ENCODE measurements at regions not wholly inside any gene's neighbourhood (a gene's known extent, or its start where the extent isn't known, plus 50 kb on each side); places are given as distances from the start of the nearest gene placed in this dataset.

DNA sequence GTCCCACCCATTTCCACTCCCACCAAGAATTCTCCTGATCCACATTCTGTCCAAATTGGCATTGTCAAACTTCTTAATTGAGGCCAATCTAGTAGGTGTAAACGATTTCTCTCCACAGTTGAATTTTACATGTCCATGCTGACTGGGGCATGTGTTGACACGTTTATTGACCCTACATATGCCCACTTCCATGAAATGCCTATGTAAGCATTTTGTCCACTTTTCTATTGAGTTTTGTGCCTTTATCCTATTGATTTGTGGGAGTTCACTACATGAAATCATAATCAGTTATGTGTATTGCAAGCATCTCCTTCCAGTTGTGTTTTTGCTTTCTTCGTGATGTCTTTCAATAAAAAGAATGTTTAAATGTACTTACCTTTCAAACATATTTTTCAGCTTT, 141.7 kb upstream of the NSMCE3 start:
- DNase-seq = no peak

DNA sequence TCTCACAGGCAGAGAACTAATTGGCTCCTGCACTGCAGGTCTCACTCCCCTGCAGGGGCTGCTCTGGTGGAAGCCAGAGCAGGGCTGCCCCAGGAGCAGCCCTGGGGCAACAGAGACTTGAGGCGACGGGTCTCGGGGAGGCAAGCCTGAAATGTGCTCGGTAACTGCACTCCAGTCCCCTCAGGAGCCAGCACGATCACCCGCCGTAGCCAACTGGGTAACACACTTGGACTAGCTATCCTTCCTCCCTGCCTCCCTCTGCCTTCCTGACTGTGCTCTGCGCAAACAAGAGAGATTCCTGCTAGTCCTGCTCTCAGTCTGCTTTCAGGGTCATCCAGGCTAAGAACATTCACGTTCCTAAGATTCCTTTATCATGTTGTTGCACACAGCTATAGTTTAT, 140.7 kb upstream of the NSMCE3 start:
- DNase-seq = no peak

DNA sequence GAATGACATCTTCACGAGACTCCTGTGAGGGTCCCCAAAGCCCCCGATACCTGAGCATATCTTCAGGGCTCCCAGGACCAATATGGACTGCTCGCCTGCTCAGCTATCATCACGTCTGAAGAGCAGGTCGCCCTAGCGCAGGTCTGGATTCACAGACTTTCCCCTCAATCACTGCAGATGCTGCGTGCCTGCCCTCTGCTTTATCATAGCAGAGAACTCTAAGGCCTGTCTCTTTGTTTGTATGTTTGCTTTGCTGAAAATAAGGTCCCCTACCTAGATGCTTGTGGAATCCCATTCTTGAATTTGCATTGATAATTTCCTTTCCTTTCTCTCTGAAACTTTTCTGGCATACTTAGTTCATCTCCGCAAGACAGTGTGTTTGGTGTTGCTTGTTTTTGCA, 140.3 kb upstream of the NSMCE3 start:
- DNase-seq = no peak

DNA sequence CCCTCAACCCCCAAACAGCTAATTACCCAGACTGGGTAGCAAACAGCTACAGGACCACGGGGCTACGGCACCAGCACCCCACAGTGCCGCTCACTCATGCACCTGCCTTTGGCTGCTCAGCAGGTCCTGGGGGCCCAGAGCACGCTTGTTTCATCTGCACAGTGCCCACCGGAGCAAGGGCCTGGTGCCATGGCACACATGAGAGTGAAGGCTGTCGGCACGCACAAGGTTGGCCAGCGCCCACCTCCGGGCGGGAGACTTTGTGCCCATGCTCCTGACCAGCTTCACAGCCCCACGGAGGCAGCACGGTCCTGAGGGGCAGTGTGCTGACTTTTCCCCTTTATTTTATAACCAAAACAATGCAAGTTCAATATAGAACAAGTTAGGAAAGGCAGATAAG, 135.9 kb upstream of the NSMCE3 start:
- DNase-seq = no peak

DNA sequence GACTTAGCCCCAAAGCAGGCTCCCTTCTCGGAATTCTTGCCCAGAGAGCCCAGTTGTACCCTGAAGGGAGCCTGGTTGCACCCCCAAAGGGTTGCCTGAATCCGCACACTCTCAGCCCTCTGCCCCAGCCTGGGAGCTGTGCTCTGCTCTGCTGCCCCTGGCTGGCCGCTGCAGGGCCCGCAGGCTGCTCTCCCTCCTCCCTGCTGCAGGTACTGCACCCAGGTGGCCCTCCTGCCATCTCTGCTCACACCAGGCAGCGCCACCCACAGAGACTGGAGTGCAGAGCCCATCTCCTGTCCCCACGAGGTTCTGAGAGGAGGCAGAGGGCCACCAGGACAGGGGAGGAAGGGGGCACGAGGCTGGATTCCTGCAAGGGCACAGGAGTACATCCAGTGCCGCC, 134.2 kb upstream of the NSMCE3 start:
- DNase-seq = no peak

DNA sequence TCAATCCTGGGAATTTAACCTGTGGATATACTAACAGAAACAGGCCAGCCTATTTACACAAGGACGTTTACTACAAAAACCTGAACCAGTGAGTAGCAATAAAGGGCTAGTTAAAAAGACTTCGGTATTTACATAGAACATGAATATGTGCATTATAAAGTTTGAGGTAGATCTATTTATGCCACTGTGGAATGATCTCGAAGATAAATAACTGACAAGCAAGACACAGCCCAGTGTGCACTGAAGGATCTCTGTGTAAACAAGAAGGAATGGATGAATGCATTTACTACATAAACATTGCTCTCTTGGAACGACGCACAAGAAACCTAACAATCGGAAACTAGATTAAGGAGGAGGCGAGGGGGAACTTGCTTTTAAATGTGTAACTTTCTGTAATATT, 132.0 kb upstream of the NSMCE3 start:
- no peak for DNase-seq

DNA sequence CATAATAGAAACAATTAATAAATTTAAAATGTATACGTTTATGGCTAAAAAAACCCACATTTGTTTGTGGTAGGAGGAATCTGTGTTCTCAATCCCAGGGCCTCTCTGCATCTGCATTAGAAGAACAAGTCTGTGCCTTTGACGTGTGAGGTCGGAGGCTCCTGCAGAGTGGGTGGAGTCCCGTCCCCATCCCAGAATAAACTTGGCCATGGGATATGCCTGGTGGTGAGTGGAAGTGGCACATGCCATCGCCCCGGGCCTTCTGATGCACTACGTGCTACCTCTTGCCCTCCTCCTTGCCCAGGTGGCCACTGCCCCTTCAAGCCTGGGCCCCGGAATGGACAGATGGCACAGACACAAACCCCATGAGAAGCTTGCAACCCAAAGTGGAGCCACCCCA, 131.1 kb upstream of the NSMCE3 start:
- DNase-seq = no peak

DNA sequence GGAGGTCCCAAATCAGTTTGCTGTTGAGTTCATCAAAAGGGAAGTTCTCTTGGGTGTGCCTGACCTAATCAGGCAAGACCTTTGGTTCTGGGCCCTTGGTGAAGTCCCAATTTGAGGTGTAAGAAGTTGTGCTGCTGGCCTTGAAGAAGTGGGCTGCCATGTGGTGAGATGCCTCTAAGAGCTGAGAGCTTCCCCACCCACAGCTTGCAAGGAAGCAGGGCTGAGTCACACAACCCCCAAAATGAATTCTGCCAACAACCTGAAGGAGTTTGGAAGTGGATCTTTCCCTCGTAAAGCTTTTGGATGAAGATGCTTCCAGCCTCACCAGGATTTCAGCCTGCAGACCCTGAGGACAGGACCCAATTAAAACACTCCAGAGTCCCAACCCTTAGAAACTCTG, 129.3 kb upstream of the NSMCE3 start:
- DNase-seq = no peak

DNA sequence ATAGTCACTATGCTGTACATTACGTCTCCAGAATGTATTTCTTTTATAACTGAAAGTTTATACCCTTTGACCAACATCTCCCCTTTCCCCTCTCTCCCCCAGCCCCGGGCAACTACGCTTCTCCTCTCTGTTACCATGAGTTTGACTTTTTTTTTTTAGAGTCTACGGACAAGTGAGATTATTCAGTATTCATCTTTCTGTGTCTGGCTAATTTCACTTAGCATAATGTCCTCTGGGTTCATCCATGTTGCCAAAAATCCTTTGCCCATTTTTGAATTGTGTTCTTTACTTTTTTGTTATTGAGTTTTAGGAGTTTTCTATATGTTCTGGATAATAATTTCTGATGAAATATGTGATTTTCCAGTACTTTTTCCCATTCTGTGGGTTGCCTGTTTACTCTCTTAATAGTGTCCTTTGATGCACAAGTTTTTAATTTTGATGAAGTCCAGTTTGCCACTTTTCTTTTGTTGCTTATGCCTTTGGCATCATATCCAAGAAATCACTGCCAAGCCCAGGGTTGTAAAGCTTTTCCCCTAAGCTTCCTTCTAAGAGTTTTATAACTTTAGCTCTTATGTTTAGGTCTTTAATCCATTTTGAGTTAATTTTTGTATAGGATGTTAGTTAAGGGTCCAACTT, 126.7 kb upstream of the NSMCE3 start:
- no peak for DNase-seq

DNA sequence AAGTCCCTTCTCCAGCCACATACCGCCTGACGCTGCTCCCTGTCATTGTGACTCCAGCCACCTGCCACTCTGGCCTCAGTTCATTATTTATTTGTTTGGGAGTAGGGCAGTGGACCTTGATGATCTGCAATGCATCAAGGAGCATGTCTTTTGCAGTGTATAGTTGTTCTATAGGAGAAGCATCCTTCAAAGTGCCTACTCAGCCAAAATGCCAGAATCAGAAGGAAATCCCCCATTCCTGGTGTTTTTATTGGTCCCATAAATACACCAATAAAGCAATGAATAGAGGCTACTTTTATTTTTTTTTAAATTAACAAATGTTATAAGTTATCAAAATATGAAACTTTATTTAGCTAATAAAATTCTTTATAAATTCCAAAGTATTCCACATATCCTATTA, 123.8 kb upstream of the NSMCE3 start:
- DNase-seq = no peak

DNA sequence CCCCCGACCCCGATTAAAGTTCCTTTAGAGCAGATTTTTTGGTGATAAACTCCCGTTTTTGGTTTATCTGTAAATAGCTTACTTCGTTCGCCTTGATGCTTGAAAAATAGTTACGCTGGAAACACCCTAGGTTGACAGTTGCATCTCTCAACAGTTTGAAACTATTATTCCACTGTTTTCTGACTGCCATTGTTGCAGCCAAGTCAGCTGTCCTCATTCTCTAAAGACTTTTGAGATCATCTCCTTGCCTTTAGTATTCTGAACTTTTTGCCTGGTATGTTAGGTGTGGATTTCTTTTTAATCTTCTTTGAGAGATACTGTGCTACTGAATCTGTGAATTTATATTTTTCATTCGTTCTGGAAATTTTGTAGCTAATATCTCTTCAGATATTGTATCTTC, 122.7 kb upstream of the NSMCE3 start:
- DNase-seq = no peak

DNA sequence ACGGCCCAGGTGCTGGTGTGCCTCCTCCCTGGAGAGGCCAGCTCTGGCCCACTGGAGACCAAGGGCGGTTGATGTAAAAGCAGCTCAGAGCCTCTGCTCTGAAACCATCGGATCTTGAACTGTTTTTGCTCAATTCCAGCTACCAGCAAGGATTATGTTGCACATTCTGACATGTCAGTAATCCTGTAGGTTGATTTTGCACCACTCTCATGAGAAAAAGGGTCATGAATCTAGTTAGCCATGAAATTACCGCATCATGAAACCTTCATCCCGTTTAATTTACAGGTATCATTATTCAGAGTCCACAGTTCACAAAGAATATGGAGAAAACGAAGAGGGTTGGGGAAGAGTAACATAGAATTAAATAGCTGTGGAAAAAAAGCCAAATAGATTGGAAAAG, 120.4 kb upstream of the NSMCE3 start:
- no peak for DNase-seq

DNA sequence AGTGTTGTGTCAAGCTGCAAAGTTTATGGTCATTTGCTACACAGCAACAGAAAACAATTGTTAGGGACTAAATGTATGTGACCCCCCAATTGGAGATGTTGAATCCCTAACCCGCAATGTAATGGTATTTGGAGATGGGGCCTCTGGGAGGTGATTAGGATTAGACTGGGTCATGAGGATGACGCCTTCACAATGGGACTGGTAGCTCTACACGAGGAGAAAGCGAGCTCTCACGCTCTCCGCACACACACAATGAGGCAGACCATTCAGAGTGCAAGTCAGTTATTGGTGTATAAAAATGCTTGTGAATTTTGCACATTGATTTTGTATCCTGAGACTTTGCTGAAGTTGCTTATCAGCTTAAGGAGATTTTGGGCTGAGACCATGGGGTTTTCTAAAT, 116.9 kb upstream of the NSMCE3 start:
- DNase-seq = no peak

DNA sequence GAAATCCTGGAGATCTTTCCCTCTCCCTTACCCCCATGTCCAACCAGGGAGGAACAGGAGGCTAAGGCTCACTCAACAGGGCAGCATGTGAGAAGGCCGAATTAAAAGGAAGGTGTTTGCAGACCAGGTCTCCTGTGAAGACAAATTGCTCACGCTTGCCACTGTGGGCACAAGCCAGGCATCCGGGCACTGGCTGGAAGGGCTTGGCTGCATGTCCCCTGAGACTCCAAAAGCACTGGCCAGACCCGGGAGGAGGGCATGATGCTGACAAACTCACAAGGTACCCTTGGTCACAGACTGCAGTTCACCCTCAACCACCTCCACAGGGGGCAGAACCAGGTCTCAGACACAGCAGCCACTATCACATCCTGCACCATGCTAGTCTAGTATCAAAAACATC, 113.7 kb upstream of the NSMCE3 start:
- no peak for DNase-seq

DNA sequence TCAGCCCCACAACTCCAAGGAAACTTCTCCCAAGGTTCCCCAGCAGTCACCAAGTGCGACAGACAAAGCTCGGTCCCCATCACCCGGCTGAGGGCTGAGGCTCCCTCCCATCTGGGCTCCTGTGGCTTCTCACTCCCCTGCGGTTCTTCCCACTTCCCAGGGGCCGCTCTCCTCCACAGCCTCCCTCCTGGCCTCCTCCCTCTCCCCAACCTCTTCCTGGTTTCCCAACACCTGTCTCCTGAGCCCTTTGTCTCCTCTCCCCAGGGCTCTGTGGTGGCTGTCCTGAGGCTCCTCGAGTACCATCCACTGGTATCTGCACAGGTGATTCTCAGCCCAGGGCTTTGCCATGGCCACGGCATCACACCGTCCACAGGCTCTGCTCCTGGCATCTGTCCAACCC, 113.2 kb upstream of the NSMCE3 start:
- no peak for DNase-seq

DNA sequence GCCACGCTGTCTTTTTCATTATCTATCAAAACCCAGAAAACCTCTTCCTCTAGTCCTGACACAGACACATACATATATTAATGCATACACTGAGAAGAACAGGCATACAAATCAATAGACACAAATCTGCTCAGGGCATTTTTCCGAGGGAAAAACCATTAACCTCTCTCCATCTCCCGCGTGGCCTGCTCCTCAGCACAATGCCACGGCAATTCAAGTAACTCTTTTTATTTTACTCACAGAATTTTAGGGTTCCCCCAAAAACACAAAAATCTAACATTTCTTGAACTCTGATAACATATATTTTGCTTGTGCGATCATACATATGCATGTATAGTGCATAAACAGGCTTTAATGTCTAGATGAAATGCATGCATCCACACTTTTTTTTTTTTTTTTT, 110.8 kb upstream of the NSMCE3 start:
- no peak for DNase-seq

DNA sequence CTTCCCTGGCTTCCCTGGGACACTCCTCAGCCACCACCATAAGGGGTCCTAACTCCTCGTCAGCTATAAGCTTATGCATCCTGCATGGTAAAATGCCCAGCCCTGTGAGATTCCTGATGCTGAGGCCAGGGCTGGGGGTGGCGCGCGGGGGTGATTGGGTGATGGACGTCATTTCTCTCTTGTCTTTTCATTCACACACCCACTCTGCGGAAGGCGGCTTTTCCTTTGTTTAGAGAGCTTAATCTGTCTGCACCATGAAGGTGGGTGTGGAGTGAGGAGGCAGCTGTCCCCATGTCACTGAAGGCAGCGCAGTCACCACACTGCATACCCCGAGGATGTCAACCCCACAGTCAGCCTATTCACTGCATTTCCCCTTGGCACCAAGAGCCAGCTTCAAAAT, 110.0 kb upstream of the NSMCE3 start:
- DNase-seq = no peak

DNA sequence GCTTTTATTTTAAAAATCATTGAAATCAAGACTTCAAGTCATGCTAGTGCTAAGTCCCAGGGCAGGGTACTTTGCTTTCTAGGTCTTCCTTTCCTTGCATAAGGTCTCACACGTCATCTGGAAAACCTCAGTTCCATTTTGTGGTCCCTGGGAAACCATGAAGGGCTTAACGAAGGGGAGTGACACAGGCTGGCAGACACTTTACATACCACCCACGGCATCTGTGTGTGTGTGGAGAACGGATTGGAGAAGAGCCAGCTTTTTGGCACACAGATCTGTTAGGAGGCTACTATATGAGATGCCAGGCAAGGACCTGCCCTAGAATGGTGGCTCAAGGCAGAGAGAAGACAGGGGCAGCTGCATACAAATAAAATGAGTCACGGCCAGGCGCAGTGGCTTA, 107.5 kb upstream of the NSMCE3 start:
- no peak for DNase-seq

DNA sequence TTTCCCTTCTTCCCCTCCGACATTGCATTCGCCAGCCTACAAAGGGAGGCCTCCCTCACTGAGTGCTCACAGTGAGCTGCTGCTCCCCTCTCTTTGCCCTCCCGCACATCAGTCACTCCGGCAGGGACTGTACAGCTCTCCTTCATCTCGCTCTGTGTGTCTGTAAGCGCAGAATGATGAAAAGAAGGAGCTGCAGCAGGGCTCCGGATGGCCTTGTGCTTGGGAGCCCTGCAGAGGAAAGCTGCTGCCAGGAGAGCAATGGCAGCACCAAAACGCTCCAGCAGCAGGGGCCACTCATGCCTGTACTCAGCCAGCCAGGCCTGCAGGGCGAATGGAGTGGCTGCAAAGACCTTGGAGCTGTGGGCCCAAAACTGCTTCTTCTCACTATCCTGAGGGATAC, 107.0 kb upstream of the NSMCE3 start:
- DNase-seq = no peak

DNA sequence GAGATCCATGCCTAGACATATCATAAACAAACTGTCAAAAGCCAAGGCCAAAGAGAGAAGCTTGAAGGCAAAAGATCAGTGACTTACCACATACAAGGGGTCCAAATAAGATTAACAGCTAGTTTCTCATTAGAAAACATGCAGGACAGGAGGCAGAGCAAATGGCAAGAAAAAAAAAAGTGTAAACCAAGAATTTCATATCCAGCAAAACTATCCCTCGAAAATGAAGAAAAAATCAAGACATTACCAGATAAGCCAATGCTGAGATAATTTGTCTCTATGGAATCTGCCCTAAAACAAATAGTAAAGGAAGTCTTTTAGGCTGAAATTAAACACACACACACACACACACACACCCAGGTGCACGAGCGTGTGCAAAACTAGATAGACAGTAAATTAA, 99.6 kb upstream of the NSMCE3 start:
- DNase-seq = no peak

DNA sequence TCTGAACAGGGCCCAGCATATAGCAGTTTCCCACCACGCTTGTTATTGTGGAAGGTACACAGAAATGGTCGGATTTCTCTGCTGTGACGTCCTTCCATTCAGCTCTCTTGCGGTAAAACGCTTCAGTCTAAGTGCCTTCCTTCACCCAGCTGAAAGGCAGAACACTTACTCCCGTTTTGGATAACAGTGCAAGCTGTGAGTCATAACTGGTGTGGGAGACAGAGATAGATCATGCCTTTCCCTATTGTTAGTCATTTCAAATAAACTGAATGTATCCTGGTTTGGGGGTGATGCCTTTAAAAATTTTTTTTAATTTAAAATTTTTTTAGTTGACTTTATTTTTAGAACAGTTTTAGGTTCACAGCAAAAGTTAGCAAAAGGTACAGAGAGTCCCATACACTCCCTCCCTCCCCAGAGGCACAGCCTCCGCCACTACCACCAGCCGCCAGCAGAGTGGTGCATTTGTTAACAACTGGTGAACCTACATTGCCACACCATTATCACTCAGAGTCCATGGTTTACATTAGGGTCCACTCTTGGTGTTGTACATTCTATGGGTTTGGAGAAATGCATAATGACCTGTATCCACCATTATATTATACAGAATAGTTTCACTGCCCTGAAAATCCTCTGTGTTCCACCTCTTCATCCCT, 94.9 kb upstream of the NSMCE3 start:
- DNase-seq = peak; percentile 6

DNA sequence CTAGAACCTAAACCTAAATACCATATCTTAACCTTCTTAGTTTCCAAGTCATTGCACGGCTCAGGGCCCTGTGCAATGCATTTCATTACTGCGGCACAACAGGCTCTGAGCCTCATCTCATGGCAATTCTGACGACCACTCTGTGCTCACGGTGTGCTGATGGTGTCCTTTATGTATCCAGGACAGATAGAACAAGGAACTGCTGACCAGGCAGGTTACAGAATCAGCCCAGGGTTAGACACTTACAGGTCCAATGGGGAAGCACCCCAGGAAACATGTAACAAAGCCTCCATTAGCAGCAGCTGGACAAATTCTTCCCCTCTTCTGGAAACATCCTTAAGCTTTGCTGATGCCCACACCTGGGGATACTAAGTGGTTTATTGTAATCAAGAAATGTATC, 91.9 kb upstream of the NSMCE3 start:
- DNase-seq = no peak

DNA sequence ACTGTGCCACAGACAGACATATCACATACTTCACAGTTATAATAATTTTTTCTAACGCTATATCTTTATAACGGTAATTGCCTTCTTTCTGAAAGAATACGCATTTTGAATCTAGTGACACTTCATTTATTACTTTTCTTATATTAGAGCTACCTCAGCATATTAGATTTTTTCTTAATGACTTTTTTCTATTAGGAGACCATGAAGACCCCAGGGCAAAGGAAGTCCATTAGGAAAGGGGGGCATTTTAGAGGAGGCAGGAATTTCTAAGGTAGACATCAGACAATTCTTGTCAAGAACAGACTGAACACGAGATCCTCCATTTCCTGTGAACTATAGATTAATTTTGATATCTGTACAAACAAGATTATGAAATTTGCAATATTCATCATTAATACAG, 90.5 kb upstream of the NSMCE3 start:
- DNase-seq = no peak

DNA sequence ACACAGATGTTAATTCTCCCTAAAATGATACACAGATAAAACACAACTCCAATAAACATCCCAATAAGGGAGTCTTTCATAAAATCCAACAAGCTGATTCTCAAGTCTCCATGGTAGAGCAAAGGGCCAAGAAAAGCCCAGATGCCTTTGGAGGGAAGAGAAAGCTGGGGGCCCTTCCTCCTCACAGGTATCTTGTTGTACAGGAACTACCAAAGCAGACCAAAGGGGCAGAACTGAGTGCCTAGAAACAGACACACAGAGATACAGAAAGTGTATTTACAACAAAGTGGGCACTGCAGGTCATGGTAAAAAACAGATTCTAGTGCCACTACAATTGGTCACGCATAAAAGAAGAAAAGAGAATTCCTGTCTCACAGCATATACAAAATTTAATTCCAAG, 87.2 kb upstream of the NSMCE3 start:
- DNase-seq = no peak

DNA sequence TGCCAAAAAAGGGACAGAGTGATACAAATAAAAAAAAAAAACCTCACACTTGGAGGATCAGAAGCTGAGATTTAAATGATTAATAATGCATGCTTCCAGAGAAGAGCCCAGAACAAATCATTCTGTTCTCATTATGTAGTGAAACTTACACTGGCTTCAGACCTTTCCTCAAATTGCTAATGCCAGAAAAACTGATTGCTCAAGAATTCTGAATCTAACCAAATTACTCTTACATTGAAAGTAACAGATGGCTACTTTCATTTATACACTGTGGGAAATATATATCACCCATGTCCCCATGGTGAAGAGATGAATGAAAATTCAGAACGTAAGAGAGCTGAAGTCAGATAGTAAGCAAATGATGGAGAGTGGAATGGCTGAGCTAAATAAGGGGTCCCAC, 85.9 kb upstream of the NSMCE3 start:
- no peak for DNase-seq

DNA sequence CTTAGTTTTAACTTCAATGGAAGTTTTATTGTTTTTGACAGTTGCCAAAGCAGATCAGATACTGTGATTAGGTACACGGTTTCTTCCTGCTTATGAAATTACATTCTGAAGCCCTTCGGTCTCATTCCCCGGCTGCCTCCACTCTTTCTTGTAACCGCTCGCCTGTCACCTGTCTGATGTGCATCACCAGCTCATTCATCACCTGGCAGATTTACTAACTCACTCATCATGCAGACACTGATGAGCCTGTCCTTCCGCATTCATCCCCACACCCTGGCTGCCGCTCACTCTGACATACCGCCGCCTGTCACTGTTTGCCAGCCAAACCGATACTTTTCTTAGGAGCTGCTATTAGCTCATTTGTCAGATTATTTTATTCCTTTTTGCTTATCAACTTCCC, 82.8 kb upstream of the NSMCE3 start:
- no peak for DNase-seq

All from hematopoietic multipotent progenitor cell treated with erythropoietin and hydrocortisone succinate and interleukin-3 and kit ligand, for 4 days (in vitro differentiated cells).